ENCODE measurements at regions not wholly inside any gene's neighbourhood (a gene's known extent, or its start where the extent isn't known, plus 50 kb on each side); places are given as distances from the start of the nearest gene placed in this dataset.

GRCh38 chr6:21842875-21843645 is 249.5 kb downstream of the SOX4 start:
- H4K12ac ChIP-seq (ENCODE audit: low read depth, low read length): no peak overlapping the region
- H2BK12ac ChIP-seq (ENCODE audit: low read length): no peak overlapping the region
- no peak overlapping the region for H3K4ac ChIP-seq (ENCODE audit: low read depth, low read length)
- no peak overlapping the region for H2AFZ ChIP-seq (ENCODE audit: insufficient read depth, low read length, poor library complexity)
- no peaks in the 10 kb centered on the region for H3K79me2 ChIP-seq (ENCODE audit: control insufficient read depth, insufficient read depth, low read length, poor library complexity)
- no peak overlapping the region for H3K18ac ChIP-seq (ENCODE audit: low read length)
- H3K4me1 ChIP-seq (ENCODE audit: control insufficient read depth in 1 of 2, insufficient read depth in 2 of 2, low read length in 2 of 2): peaks cover 3% of the 10 kb centered on the region in 2 experiments
- no peaks in the 10 kb centered on the region for H3K79me1 ChIP-seq (ENCODE audit: low read length)
- H3K27me3 ChIP-seq (ENCODE audit: insufficient read depth, low read length): no peaks in the 10 kb centered on the region
- no peak overlapping the region for H3K14ac ChIP-seq (ENCODE audit: low read length)
- DNase-seq: no peak
- no peak overlapping the region for H2AK5ac ChIP-seq (ENCODE audit: low read length)
- WGBS (ENCODE audit: extremely low coverage, insufficient coverage, insufficient read length): no CpG with 5 or more reads among the region's 1 CpG
- H2BK5ac ChIP-seq (ENCODE audit: low read depth, low read length, poor library complexity): no peak overlapping the region
- no peak overlapping the region for H3K23ac ChIP-seq (ENCODE audit: low read length)
- H3K9me3 ChIP-seq (ENCODE audit: insufficient read depth, low read depth, low read length): no peaks in the 10 kb centered on the region
- no peak overlapping the region for H4K8ac ChIP-seq (ENCODE audit: low read depth, low read length)
- H3K27ac ChIP-seq (ENCODE audit: low read depth, low read length): no peak overlapping the region
- H3K36me3 ChIP-seq (ENCODE audit: control insufficient read depth in 1 of 2, insufficient read depth in 2 of 2, low read length in 2 of 2): no peaks in the 10 kb centered on the region
- no peak overlapping the region for H4K91ac ChIP-seq (ENCODE audit: low read depth, low read length)
- H3K4me2 ChIP-seq (ENCODE audit: low read length): no peak overlapping the region
- no peak overlapping the region for H3K4me3 ChIP-seq (ENCODE audit: low read depth, low read length)
- no peak overlapping the region for H2BK120ac ChIP-seq (ENCODE audit: insufficient read depth, low read length, poor library complexity)
- H3K9ac ChIP-seq (ENCODE audit: low read length): no peak overlapping the region

DNA sequence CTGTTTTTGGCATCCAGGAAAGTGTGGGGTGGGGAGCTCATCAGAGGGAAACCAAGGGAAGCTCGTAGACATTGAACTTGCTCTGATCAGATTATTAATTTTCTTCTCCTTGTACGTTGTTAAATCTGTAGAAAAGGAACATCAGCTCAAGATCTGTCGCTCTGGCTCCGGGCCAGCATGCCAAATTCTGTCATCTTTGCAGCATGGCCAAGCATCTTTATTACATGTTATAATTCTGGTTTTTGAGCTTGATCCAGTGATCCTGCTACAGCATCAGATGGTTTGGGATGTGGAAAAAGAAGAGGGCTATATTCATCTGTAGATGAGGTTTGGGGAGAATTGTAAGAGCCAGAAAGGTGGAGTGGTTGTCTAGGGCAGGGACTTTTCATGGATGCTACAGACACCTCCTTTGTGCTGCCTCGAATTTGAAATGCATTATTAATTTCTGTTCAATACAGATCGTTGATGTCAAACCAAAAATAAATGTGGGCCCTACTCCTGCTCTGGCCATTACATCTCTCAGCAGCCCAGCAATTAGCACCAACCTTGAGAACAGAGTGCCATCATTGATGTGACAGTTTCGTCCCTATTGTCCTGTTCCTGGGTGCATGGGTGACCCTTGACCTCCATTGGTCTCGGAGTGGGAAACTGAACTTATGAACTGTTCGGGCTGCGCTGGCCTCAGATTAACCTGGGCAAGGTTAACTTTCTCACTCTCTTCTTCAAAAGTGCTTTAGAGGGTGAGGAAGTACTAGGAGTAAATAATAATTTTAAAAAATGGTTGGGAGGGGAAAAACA is 250.8 kb downstream of the SOX4 start:
- Histone ChIP-seq H3K4me3 (ENCODE audit: low read depth, low read length) (no peak overlapping the region), H3K9ac (ENCODE audit: low read length) (no peak overlapping the region), H3K4ac (ENCODE audit: low read depth, low read length) (no peak overlapping the region), H3K79me1 (ENCODE audit: low read length) (no peaks in the 10 kb centered on the region), H3K18ac (ENCODE audit: low read length) (no peak overlapping the region), H4K12ac (ENCODE audit: low read depth, low read length) (no peak overlapping the region), H3K14ac (ENCODE audit: low read length) (no peak overlapping the region), H3K27ac (ENCODE audit: low read depth, low read length) (no peak overlapping the region), H3K4me2 (ENCODE audit: low read length) (no peak overlapping the region), H2BK5ac (ENCODE audit: low read depth, low read length, poor library complexity) (no peak overlapping the region), H3K23ac (ENCODE audit: low read length) (no peak overlapping the region), H3K27me3 (ENCODE audit: insufficient read depth, low read length) (no peaks in the 10 kb centered on the region), H3K79me2 (ENCODE audit: control insufficient read depth, insufficient read depth, low read length, poor library complexity) (no peaks in the 10 kb centered on the region), H4K8ac (ENCODE audit: low read depth, low read length) (peak overlapping the region; percentile 44), H2BK12ac (ENCODE audit: low read length) (no peak overlapping the region), H3K9me3 (ENCODE audit: insufficient read depth, low read depth, low read length) (no peaks in the 10 kb centered on the region), H2BK120ac (ENCODE audit: insufficient read depth, low read length, poor library complexity) (no peak overlapping the region), H2AK5ac (ENCODE audit: low read length) (no peak overlapping the region), H4K91ac (ENCODE audit: low read depth, low read length) (no peak overlapping the region), H3K36me3 (ENCODE audit: control insufficient read depth in 1 of 2, insufficient read depth in 2 of 2, low read length in 2 of 2) (no peaks in the 10 kb centered on the region), H2AFZ (ENCODE audit: insufficient read depth, low read length, poor library complexity) (no peak overlapping the region), H3K4me1 (ENCODE audit: control insufficient read depth in 1 of 2, insufficient read depth in 2 of 2, low read length in 2 of 2) (peaks cover 3% of the 10 kb centered on the region in 2 experiments)
- no CpG with 5 or more reads among the region's 10 CpGs for WGBS (ENCODE audit: extremely low coverage, insufficient coverage, insufficient read length)
- DNase-seq: no peak

DNA sequence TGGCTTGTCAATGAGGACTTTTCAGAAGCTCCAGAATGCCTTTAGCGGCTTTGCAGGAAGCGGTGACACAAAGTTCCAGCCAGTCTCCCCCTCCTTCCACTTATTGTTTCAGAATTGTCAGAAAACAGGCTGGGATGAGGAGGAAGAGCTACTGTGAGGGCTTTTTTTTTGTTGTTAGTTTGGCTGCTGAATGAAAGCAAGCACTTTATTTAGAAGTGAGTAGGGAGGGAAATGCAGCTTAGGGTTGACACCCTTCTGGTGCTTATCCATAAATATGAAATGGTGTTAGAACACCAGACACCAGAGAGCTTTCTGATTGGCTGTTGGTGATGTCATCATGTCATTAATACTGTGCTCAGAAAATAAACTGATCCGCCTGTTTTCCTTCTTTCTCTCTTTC is 251.5 kb downstream of the SOX4 start:
- no peak overlapping the region for H3K23ac ChIP-seq (ENCODE audit: low read length)
- H3K27me3 ChIP-seq (ENCODE audit: insufficient read depth, low read length): no peaks in the 10 kb centered on the region
- no peak overlapping the region for H3K4ac ChIP-seq (ENCODE audit: low read depth, low read length)
- H3K14ac ChIP-seq (ENCODE audit: low read length): no peak overlapping the region
- no peaks in the 10 kb centered on the region for H3K36me3 ChIP-seq (ENCODE audit: control insufficient read depth in 1 of 2, insufficient read depth in 2 of 2, low read length in 2 of 2)
- H2AFZ ChIP-seq (ENCODE audit: insufficient read depth, low read length, poor library complexity): no peak overlapping the region
- H2AK5ac ChIP-seq (ENCODE audit: low read length): no peak overlapping the region
- H3K9me3 ChIP-seq (ENCODE audit: insufficient read depth, low read depth, low read length): no peaks in the 10 kb centered on the region
- H3K9ac ChIP-seq (ENCODE audit: low read length): no peak overlapping the region
- no peak overlapping the region for H2BK120ac ChIP-seq (ENCODE audit: insufficient read depth, low read length, poor library complexity)
- H4K8ac ChIP-seq (ENCODE audit: low read depth, low read length): no peak overlapping the region
- H4K91ac ChIP-seq (ENCODE audit: low read depth, low read length): no peak overlapping the region
- H3K79me1 ChIP-seq (ENCODE audit: low read length): no peaks in the 10 kb centered on the region
- no peak overlapping the region for H3K18ac ChIP-seq (ENCODE audit: low read length)
- no peak for DNase-seq
- H4K12ac ChIP-seq (ENCODE audit: low read depth, low read length): no peak overlapping the region
- no peak overlapping the region for H2BK5ac ChIP-seq (ENCODE audit: low read depth, low read length, poor library complexity)
- no peaks in the 10 kb centered on the region for H3K79me2 ChIP-seq (ENCODE audit: control insufficient read depth, insufficient read depth, low read length, poor library complexity)
- no CpG with 5 or more reads among the region's 3 CpGs for WGBS (ENCODE audit: extremely low coverage, insufficient coverage, insufficient read length)
- H3K27ac ChIP-seq (ENCODE audit: low read depth, low read length): no peak overlapping the region
- peaks cover 3% of the 10 kb centered on the region in 2 experiments for H3K4me1 ChIP-seq (ENCODE audit: control insufficient read depth in 1 of 2, insufficient read depth in 2 of 2, low read length in 2 of 2)
- no peak overlapping the region for H3K4me2 ChIP-seq (ENCODE audit: low read length)
- no peak overlapping the region for H3K4me3 ChIP-seq (ENCODE audit: low read depth, low read length)
- no peak overlapping the region for H2BK12ac ChIP-seq (ENCODE audit: low read length)

DNA sequence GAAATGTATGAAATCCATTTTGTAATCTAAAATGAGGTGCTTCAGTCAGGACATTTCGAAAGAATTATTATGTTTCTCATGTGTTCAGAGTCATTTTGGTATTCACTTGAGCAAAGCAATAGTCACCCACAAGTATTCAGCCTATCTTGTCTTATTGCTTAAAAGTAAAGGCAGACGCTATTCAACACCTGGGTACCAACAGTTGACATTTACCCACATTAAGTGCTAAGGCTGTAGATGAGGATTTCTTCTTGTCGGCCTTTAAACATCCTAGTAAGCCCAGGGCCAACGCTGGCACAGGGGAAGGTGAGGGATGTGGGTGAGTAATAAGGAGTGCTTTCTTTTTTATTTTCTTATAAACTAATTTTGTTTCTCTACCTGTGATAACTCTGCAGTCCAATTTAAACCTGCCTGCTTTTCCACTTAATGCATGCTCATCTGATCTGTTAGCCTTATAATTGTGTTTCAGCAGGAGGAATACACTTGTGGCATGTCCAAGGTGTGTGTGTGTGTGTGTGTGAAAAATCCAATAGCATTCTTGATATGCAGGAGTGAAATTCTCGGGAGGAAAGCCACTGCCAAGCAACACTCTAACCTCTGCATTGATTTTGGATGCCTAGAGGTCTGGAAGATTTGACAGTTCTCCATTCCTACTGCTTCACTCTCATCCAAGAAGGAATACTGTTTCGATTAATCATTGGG is 252.0 kb downstream of the SOX4 start:
- Histone ChIP-seq H3K27me3 (ENCODE audit: insufficient read depth, low read length) (no peaks in the 10 kb centered on the region), H2BK120ac (ENCODE audit: insufficient read depth, low read length, poor library complexity) (no peak overlapping the region), H2BK5ac (ENCODE audit: low read depth, low read length, poor library complexity) (no peak overlapping the region), H2AFZ (ENCODE audit: insufficient read depth, low read length, poor library complexity) (no peak overlapping the region), H3K14ac (ENCODE audit: low read length) (no peak overlapping the region), H4K91ac (ENCODE audit: low read depth, low read length) (no peak overlapping the region), H3K27ac (ENCODE audit: low read depth, low read length) (no peak overlapping the region), H3K4me1 (ENCODE audit: control insufficient read depth in 1 of 2, insufficient read depth in 2 of 2, low read length in 2 of 2) (peaks cover 3 to 6% of the 10 kb centered on the region in 2 experiments), H3K4me3 (ENCODE audit: low read depth, low read length) (no peak overlapping the region), H3K79me1 (ENCODE audit: low read length) (no peaks in the 10 kb centered on the region), H4K12ac (ENCODE audit: low read depth, low read length) (no peak overlapping the region), H3K23ac (ENCODE audit: low read length) (no peak overlapping the region), H3K4me2 (ENCODE audit: low read length) (no peak overlapping the region), H4K8ac (ENCODE audit: low read depth, low read length) (no peak overlapping the region), H3K36me3 (ENCODE audit: control insufficient read depth in 1 of 2, insufficient read depth in 2 of 2, low read length in 2 of 2) (no peaks in the 10 kb centered on the region), H3K4ac (ENCODE audit: low read depth, low read length) (no peak overlapping the region), H3K9me3 (ENCODE audit: insufficient read depth, low read depth, low read length) (no peaks in the 10 kb centered on the region), H3K9ac (ENCODE audit: low read length) (no peak overlapping the region), H2AK5ac (ENCODE audit: low read length) (no peak overlapping the region), H3K18ac (ENCODE audit: low read length) (no peak overlapping the region), H2BK12ac (ENCODE audit: low read length) (no peak overlapping the region), H3K79me2 (ENCODE audit: control insufficient read depth, insufficient read depth, low read length, poor library complexity) (no peaks in the 10 kb centered on the region)
- no peak for DNase-seq
- WGBS (ENCODE audit: extremely low coverage, insufficient coverage, insufficient read length): no CpG with 5 or more reads among the region's 6 CpGs

All from trophoblast cell (in vitro differentiated cells and primary cell).